Subcutaneous abdominal adipose tissue (tissue), 5 donors: ENCODE measurements at regions not wholly inside any gene's neighbourhood (a gene's known extent, or its start where the extent isn't known, plus 50 kb on each side); places are given as distances from the start of the nearest gene placed in this dataset.

Source experiments
- H3K27ac ChIP-seq: one replicate; pipeline ENCODE4 v1.7.0; 2013; ENCODE audit warnings: low read depth, mild to moderate bottlenecking, inconsistent platforms, low read length, moderate library complexity
- H3K27me3 ChIP-seq, 5 donors: one replicate each; pipeline ENCODE4 v1.7.0; 2013; ENCODE audit warnings: low read length in 5 of 5, inconsistent platforms in 1 of 5; ENCODE audit not compliant: control insufficient read depth in 5 of 5, insufficient read depth in 4 of 5
- H3K36me3 ChIP-seq, 5 donors: one replicate each; pipeline ENCODE4 v1.7.0; 2013; ENCODE audit warnings: low read length in 5 of 5; ENCODE audit not compliant: control insufficient read depth in 5 of 5, insufficient read depth in 5 of 5
- H3K4me1 ChIP-seq, 5 donors: one replicate each; pipeline ENCODE4 v1.7.0; 2013; ENCODE audit warnings: low read length in 5 of 5, mild to moderate bottlenecking in 3 of 5, moderate library complexity in 1 of 5; ENCODE audit not compliant: control insufficient read depth in 5 of 5, insufficient read depth in 5 of 5
- H3K4me3 ChIP-seq, 5 donors: one replicate each; pipeline ENCODE4 v1.7.0; 2013; ENCODE audit warnings: low read length in 5 of 5, low read depth in 1 of 5
- H3K9ac ChIP-seq, 5 donors: one replicate each; pipeline ENCODE4 v1.7.0; 2013; ENCODE audit warnings: low read length in 5 of 5, mild to moderate bottlenecking in 4 of 5, moderate library complexity in 3 of 5
- H3K9me3 ChIP-seq, 5 donors: one replicate each; pipeline ENCODE4 v1.7.0; 2013; ENCODE audit warnings: low read length in 5 of 5; ENCODE audit not compliant: control insufficient read depth in 5 of 5
- donor health status: healthy.
- donor health status: healthy.
- donor health status: healthy.
- donor health status: healthy.
- donor health status: healthy.

- Histone ChIP-seq H3K9ac (no peak overlapping the region), H3K9me3 (peaks cover 0 to 18% (median 7%) of the 10 kb centered on the region in 5 donors), H3K27me3 (no peaks in the 10 kb centered on the region), H3K4me3 (no peak overlapping the region), H3K4me1 (no peaks in the 10 kb centered on the region), H3K27ac (no peak overlapping the region), H3K36me3 (no peaks in the 10 kb centered on the region)
Measured at GRCh38 chr12:46908936-46909635, 83.3 kb upstream of the SLC38A4 start.

GRCh38 chr12:46910830-46911229 is 85.0 kb upstream of the SLC38A4 start:
- Histone ChIP-seq H3K4me3 (no peak overlapping the region), H3K9me3 (peaks cover 0 to 18% (median 7%) of the 10 kb centered on the region in 5 donors), H3K36me3 (no peaks in the 10 kb centered on the region), H3K9ac (no peak overlapping the region), H3K27ac (no peak overlapping the region), H3K27me3 (no peaks in the 10 kb centered on the region), H3K4me1 (no peaks in the 10 kb centered on the region)

- Histone ChIP-seq H3K27ac (no peak overlapping the region), H3K9me3 (peaks cover 0 to 18% (median 7%) of the 10 kb centered on the region in 5 donors), H3K4me3 (no peak overlapping the region), H3K36me3 (no peaks in the 10 kb centered on the region), H3K27me3 (no peaks in the 10 kb centered on the region), H3K4me1 (no peaks in the 10 kb centered on the region), H3K9ac (no peak overlapping the region)
Measured at GRCh38 chr12:46914336-46914735, 88.5 kb upstream of the SLC38A4 start.

- H3K4me1 ChIP-seq = no peaks in the 10 kb centered on the region
- H3K36me3 ChIP-seq = no peaks in the 10 kb centered on the region
- H3K9ac ChIP-seq = no peak overlapping the region
- H3K4me3 ChIP-seq = no peak overlapping the region
- H3K27me3 ChIP-seq = no peaks in the 10 kb centered on the region
- H3K9me3 ChIP-seq = peaks cover 0 to 17% (median 7%) of the 10 kb centered on the region in 5 donors
- no peak overlapping the region for H3K27ac ChIP-seq
Measured at GRCh38 chr12:46915082-46915481, 89.3 kb upstream of the SLC38A4 start.

GRCh38 chr12:46915836-46916235 is 90.0 kb upstream of the SLC38A4 start:
- Histone ChIP-seq H3K36me3 (no peaks in the 10 kb centered on the region), H3K27me3 (no peaks in the 10 kb centered on the region), H3K9ac (no peak overlapping the region), H3K4me1 (no peaks in the 10 kb centered on the region), H3K9me3 (peaks cover 0 to 15% (median 7%) of the 10 kb centered on the region in 5 donors), H3K27ac (no peak overlapping the region), H3K4me3 (no peak overlapping the region)

- Histone ChIP-seq H3K9me3 (peaks cover 0 to 10% (median 2%) of the 10 kb centered on the region in 5 donors), H3K4me3 (no peak overlapping the region), H3K36me3 (no peaks in the 10 kb centered on the region), H3K27me3 (no peaks in the 10 kb centered on the region), H3K9ac (no peak overlapping the region), H3K27ac (no peak overlapping the region), H3K4me1 (no peaks in the 10 kb centered on the region)
Measured at GRCh38 chr12:46916796-46917419, 91.1 kb upstream of the SLC38A4 start.

GRCh38 chr12:46917821-46918220 is 92.0 kb upstream of the SLC38A4 start:
- no peak overlapping the region for H3K9ac ChIP-seq
- no peak overlapping the region for H3K4me3 ChIP-seq
- no peak overlapping the region for H3K27ac ChIP-seq
- H3K9me3 ChIP-seq = peaks cover 0 to 10% (median 0%) of the 10 kb centered on the region in 5 donors
- H3K27me3 ChIP-seq = no peaks in the 10 kb centered on the region
- no peaks in the 10 kb centered on the region for H3K36me3 ChIP-seq
- H3K4me1 ChIP-seq = no peaks in the 10 kb centered on the region

- Histone ChIP-seq H3K9ac (no peak overlapping the region), H3K36me3 (no peaks in the 10 kb centered on the region), H3K27ac (no peak overlapping the region), H3K9me3 (peaks cover 0 to 9% (median 0%) of the 10 kb centered on the region in 5 donors), H3K4me3 (no peak overlapping the region), H3K4me1 (no peaks in the 10 kb centered on the region), H3K27me3 (no peaks in the 10 kb centered on the region)
Measured at GRCh38 chr12:46918631-46919030, 92.8 kb upstream of the SLC38A4 start.

GRCh38 chr12:46919666-46920400 is 94.0 kb upstream of the SLC38A4 start:
- H3K27me3 ChIP-seq = no peaks in the 10 kb centered on the region
- H3K9ac ChIP-seq = no peak overlapping the region
- no peak overlapping the region for H3K27ac ChIP-seq
- no peaks in the 10 kb centered on the region for H3K4me1 ChIP-seq
- H3K9me3 ChIP-seq = peaks cover 0 to 7% (median 0%) of the 10 kb centered on the region in 5 donors
- H3K4me3 ChIP-seq = no peak overlapping the region
- H3K36me3 ChIP-seq = no peaks in the 10 kb centered on the region

- Histone ChIP-seq H3K4me3 (no peak overlapping the region), H3K27ac (no peak overlapping the region), H3K27me3 (no peaks in the 10 kb centered on the region), H3K4me1 (no peaks in the 10 kb centered on the region), H3K9me3 (peaks cover 0 to 7% (median 0%) of the 10 kb centered on the region in 5 donors), H3K9ac (no peak overlapping the region), H3K36me3 (no peaks in the 10 kb centered on the region)
Measured at GRCh38 chr12:46920499-46920898, 94.7 kb upstream of the SLC38A4 start.
